H1 (cell line): ENCODE measurements at regions not wholly inside any gene's neighbourhood (a gene's known extent, or its start where the extent isn't known, plus 50 kb on each side); places are given as distances from the start of the nearest gene placed in this dataset.

Experiments used
- CHD7 ChIP-seq: fragments of 300-600 bp; sonication (generic); IDR thresholded peaks from 2 replicates; pipeline ENCODE4 v1.7.1; 2012; ENCODE audit warnings: low read length, moderate library complexity, mild to moderate bottlenecking, inconsistent platforms; ENCODE audit not compliant: insufficient replicate concordance
- GABPA ChIP-seq: IDR thresholded peaks from 2 replicates; pipeline ENCODE4 v1.6.1; 2011; ENCODE audit warnings: mild to moderate bottlenecking, low read length, moderate library complexity, borderline replicate concordance; ENCODE audit not compliant: insufficient read depth
- HDAC2 ChIP-seq, 2 experiments: fragments of 300-600 bp in 1 of 2; sonication (generic) in 1 of 2; IDR thresholded peaks; 2 replicates each; pipeline ENCODE4 v1.6.1; 2011 to 2012; ENCODE audit warnings: low read depth in 2 of 2, low read length in 2 of 2, mild to moderate bottlenecking in 2 of 2, moderate library complexity in 2 of 2, borderline replicate concordance in 1 of 2, inconsistent platforms in 1 of 2
- USF2 ChIP-seq: IDR thresholded peaks from 2 replicates; pipeline ENCODE4 v1.6.1; 2011; ENCODE audit warnings: low read length, improper control_type of control experiment

DNA sequence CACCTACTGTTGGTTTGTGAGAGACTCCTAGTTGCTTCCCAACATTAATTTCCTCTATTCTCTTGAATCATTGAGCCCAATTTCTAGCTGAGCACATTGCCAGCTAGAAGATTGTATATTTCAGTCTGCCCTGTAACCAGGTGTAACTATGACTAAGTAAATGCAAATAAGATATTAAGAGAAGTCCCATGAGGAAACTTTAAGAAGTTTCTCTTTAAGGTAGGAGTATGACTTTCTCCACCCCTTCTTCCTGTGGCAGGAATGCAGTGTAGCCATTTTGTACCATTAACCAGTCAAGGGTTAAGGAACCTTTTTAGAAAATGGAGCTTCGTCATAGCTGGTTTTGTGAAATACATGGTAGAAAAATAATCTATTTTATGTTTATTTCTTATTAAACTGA lies 534.2 kb upstream of the RGS18 start (continued):
- TF ChIP-seq CHD7 (no peak), GABPA (no peak), USF2 (no peak), HDAC2 (IDR thresholded peaks at IDR 0.05; ENCODE audit: borderline replicate concordance in 1 of 2, low read depth in 2 of 2, low read length in 2 of 2) (no peak)
- TF ChIP-seq, all 59 proteins: peak for 0
